Inflammatory macrophage (primary cell): ENCODE measurements at regions not wholly inside any gene's neighbourhood (a gene's known extent, or its start where the extent isn't known, plus 50 kb on each side); places are given as distances from the start of the nearest gene placed in this dataset.
"Not testable (repeated sequence)": the region's sequence is repeated elsewhere in the genome, so short reads cannot be mapped to it uniquely, and the experiment has no call there.

Experiments
- DNase-seq, 2 donors: peaks; one replicate each; pipeline ENCODE4 v3.0.0-alpha.2; 2020 to 2022

DNA sequence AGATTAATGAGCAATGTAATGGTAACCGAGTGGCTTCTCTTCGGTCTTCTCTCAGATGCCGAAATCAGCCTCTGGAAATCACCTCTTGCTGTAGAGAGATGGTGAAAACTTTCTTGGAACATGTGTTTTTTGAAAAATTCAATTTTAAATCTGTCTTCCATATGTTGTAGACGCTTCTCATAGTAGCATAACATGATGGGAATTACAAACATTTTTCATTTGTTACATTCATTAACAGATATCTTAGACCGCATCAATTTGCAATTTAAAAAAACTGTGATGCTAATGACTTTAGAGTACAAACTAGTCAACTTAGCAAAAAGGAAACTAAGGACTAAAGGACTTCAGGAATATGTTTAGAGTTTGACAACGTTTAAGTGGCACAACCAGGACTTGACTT lies 275.2 kb downstream of the ASXL3 start:
- no peak for DNase-seq

DNA sequence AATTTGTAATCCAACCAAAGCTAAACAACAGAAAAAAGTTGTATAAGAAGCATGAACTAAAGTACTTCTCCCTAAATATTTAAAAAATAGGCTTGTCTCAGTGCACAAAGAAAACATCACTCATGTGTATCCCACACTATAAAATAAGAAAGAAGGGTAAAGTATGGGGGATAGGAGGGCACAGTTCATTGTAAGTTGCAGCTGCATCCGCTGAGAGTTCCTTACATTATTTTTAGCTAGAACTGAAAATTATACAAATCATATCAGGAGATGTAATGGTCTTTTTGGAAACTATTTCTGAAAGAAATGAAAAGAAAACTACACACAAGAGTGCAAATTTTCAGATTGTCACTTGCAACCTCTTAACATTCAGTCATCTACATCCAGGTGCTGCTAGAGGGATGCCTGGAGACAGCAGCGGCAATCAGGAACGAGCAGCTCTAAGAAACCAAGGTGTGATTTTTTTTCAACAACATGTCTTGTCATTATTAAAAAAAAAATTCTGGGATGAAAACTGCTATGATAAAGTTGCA lies 273.6 kb downstream of the ASXL3 start:
- no peak for DNase-seq

- no peak for DNase-seq
Observed at GRCh38 chr18:33849731-33850130, 271.7 kb downstream of the ASXL3 start.

- DNase-seq: no peak
Observed at GRCh38 chr18:33844232-33844631, 266.2 kb downstream of the ASXL3 start.

DNA sequence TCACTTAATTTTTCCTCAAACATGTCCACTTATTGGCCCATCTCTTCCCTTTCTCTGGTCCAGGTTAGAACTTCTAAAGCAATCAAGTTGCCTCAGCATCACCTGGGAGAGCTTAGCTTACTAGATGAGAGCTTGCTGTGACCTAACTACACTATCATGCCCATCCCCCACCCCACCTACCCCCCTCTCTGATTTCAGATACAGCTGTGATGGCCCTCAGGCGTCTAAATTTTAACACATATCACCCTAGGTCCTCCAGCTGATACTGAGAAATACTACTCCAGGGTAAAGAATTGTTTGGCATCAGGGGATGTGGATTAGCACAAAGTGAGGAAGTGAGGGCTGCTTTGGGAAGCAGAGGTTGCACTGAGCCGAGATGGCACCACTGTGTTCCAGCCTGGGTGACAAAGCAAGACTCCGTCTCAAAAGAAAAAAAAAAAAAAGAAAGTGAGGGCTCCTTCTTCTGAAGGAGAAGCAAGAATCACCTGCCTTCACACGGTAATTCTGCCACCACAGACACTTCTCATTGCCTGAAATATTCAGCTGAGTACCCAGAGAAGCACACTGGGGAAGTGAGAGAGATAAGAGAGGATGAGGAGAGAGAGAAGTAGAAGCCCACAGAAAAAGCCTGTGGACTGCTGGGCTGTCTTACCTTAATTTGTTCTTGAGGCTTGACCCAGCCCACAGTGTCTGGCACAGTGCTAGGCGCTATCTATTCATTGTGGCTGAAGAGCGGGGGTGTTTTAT lies 263.4 kb downstream of the ASXL3 start:
- no peak for DNase-seq

- no peak for DNase-seq
Observed at GRCh38 chr18:33840212-33840593, 262.2 kb downstream of the ASXL3 start.

- peak; percentile 14 to 28 for DNase-seq
Observed at GRCh38 chr18:33839452-33840211, 261.6 kb downstream of the ASXL3 start.

DNA sequence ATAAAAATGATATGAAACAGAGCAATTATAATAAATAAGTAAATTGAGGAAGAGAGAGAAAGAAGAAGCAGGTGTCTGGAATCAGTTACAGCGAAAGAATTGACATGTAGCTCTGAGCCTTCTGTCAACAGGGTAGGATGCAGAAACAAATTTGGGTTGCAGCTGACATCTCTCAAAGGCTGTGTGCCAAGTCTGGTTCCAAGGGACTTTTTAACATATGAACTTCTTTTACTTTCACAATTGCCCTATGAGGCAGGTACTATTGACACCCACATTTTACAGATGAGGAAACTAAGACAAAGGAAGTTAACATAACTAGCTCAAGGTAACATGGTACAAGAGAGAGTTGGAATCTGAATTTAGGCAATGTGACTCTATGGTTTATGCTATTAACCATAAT lies 260.0 kb downstream of the ASXL3 start:
- DNase-seq: no peak

DNA sequence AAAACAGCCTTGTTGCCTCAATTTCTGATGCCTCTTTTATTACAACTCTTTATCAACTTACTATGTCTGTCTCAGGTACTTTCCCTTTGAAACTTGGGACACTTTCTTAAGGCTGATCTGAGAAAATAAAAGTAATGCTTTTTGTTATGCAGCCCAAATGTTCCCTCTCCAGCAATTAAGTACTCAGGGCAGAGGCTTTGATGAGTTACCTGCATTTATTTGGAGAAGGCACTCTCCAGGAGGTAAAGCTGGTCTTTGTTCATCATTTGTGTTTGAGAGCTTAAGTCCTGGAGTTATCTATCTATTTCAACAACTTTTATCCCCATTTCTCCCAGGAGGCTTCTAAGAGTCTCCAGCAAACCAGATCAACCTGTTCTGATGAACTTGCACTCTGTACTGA lies 259.2 kb downstream of the ASXL3 start:
- DNase-seq: no peak

DNA sequence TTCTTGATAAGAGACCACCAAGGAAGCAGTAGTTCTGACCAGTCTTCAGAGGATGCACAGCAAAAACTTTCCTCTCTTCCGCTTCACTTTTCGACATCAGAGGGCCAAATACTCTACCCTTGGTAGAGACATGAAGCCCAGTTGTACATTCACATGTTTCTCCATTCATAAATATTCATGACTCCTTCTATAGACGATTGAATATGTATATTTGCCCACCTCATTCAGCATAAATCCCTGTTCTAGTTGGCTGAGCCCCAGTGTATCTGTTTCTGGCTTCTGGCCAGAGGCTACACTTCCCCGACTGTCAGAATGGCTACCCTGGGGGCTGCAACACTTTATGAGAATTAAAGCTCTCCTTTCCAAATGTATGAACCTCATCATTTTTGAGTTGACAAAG lies 258.5 kb downstream of the ASXL3 start:
- no peak for DNase-seq

DNA sequence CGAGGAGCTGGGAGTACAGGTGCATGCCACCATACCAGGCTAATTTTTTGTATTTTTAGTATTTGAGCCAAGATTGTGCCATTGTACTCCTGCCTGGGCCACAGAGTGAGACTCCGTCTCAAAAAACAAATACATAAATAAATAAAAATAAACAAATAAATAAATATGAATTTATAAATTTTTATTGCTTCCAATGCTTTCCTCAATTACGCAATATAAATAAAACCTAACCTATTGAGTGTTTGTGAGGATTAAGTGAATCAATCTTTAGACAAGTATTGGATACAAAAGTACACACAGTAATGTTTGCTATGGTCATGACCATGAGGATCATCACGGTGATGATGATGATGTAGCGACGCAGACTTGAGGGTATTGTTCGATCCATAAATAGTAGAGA lies 257.4 kb downstream of the ASXL3 start:
- no peak for DNase-seq

GRCh38 chr18:33833842-33834241 lies 255.8 kb downstream of the ASXL3 start:
- DNase-seq: no peak

DNA sequence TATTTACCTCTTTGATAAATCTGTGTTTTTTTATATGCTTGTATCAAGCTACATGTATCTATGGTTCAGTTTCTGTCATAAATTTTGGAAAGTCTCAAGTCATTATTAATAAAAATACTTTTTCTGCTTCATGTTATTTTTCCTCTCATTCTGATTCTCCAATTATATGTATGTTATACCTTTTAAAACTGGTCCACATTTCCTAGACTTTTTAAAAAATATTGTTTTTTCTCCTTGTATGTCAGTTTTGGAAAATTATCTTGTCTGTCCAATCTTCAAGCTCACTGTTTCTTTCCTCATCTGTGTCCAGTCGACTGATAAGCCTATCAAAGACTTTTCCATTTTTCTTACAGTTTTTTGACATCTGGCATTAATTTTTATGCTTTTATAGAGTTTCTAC lies 253.4 kb downstream of the ASXL3 start:
- no peak for DNase-seq

DNA sequence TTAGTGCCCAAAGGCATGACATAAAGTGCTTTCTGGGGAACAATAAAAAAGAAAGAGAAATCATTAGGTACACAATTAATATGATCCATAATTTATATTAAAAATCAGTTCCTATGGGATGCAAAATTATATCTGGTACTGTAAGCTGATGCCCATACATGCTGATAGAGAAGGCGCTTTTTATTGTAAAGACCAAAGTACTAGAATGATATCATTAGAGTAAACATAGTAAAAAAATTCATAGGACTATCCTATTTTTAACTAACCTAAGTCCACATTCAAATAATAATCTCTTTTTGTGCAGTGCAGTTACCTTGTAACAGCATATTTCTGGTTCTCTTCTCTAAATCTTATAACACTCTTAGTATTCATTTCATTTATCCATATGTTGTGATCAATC lies 252.2 kb downstream of the ASXL3 start:
- DNase-seq: no peak

DNA sequence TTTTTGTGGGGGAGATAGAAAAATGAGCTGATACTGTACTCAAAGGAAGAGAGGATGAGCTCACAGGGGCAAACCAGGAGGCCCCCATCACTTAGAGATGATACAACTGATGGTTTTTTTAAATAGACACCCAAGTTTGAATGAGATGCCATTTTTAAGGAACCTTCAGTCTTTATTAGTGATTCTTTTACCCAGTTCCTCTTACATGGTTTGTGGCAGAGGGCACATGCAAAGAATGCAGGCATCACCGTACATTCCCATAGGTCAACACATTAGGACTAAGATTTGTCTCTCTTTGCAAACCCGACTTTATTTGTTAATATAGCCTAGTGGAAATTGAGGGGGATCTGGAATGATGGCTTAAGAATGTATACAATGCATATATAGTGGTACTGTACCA lies 250.9 kb downstream of the ASXL3 start:
- no peak for DNase-seq

DNA sequence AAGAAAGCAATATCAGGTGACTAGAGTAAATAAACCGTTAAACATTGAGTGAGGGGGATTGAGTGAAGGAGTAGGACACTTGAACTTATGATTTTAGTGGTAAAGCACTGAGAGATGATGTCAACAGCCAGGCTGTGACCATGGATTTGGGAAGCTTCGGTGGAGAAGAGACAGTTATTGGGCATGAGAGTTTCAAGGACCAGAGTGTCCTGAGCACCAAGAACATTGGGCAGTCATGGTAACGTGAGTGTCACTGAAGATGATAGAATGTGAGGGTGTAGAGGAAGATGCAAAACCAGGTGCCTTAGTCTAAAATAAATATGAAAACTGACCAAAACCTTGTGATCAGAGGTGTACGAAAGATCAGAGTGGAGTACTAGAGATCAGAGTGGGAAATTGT lies 248.1 kb downstream of the ASXL3 start:
- no peak for DNase-seq

- DNase-seq: no peak
Observed at GRCh38 chr18:33821503-33821902, 243.5 kb downstream of the ASXL3 start.

- DNase-seq: no peak
Observed at GRCh38 chr18:33820517-33821371, 242.7 kb downstream of the ASXL3 start.

DNA sequence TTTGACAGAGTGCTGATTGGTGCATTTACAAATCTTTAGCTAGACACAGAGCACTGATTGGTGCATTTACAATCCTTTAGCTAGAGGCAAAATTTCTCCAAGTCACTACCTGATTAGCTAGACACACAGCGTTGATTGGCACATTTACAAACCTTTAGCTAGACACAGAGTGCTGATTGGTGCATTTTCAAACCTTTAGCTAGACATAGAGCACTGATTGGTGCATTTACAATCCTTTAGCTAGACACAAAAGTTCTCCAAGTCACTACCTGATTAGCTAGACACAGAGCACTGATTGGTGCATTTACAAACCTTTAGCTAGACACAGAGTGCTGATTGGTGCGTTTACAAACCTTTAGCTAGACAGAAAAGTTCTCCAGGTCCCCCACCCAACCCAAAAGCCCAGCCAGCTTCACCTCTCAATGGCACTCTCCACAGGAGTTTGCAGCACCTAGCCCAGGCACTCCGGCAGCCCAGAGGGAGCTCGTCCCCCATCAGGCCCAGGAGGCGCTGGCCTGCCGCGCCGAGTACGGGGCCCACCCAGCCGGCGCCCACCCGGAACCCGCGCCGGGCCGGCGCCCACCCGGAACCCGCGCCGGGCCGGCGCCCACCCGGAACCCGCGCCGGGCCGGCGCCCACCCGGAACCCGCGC lies 241.8 kb downstream of the ASXL3 start:
- not testable (repeated sequence) for DNase-seq

DNA sequence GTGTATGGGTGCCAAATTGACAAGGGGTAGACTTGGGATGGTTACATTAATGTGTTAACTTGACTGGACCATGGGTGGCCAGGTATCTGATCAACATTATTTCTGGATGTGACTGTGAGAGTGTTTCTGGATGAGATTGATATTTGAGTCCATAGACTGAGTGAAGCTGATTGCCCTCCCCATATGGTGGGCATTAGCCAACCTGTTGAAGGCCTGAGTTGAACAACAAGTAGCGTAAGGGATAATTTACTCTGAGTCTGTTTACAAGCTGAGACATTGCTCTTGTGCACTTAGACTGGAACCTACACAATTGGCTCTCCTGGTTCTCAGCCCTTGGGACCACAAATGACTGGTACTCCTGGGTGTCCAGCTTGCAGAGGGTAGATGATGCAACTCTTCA lies 240.1 kb downstream of the ASXL3 start:
- no peak for DNase-seq

GRCh38 chr18:33817096-33817495 lies 239.1 kb downstream of the ASXL3 start:
- no peak for DNase-seq

DNA sequence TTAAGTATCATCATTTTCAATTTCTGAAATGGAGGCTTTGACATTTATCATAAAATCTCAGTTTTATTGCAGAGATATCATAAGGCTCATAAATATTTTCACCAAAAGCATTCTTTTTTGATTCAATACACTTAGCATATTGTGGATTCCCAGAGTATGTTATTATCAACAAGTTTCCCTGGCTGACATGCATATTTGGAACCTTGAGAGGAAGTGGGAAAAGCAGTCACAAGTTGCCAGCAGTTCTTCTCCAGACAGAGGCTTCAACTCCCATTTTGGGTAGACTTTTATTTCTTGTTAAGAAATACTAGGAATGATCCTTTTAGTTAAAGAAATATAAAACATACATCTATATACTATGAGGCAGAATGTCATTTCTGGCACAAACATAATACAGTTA lies 236.5 kb downstream of the ASXL3 start:
- no peak for DNase-seq

- no peak for DNase-seq
Observed at GRCh38 chr18:33812186-33812585, 234.2 kb downstream of the ASXL3 start.
